ENCODE measurements at regions not wholly inside any gene's neighbourhood (a gene's known extent, or its start where the extent isn't known, plus 50 kb on each side); places are given as distances from the start of the nearest gene placed in this dataset.

- H3K27me3 Mint-ChIP-seq (ENCODE audit: insufficient read depth, low read depth, poor library complexity) = no peaks in the 10 kb centered on the region
Observed at GRCh38 chr7:16368885-16369284, 52.5 kb downstream of the CRPPA start.

More at GRCh38 chr7:16368885-16369284, 52.5 kb downstream of the CRPPA start:
- Histone ChIP-seq H3K79me2 (replicated peaks; ENCODE audit: insufficient read depth) (no peaks in the 10 kb centered on the region), H3K27me3 (ENCODE audit: insufficient read depth) (no peaks in the 10 kb centered on the region), H3K4me1 (ENCODE audit: insufficient read depth) (no peaks in the 10 kb centered on the region), H2AFZ (no peak overlapping the region), H3K36me3 (ENCODE audit: insufficient read depth) (no peaks in the 10 kb centered on the region), H4K20me1 (replicated peaks; ENCODE audit: insufficient read depth) (no peaks in the 10 kb centered on the region), H3K27ac (ENCODE audit: low read depth) (no peak overlapping the region), H3F3A (replicated peaks; ENCODE audit: low read depth) (no peaks in the 10 kb centered on the region), H3K4me3 (no peak overlapping the region), H3K9me2 (ENCODE audit: insufficient read depth) (no peaks in the 10 kb centered on the region; the same call in 1 of the 2 replicates), H3K4me2 (no peak overlapping the region)
- Mint-ChIP-seq H3K36me3 (ENCODE audit: low read depth) (no peaks in the 10 kb centered on the region), H3K9me3 (no peaks in the 10 kb centered on the region), H3K4me3 (no peak overlapping the region), H3K4me1 (no peaks in the 10 kb centered on the region; the same call in 2 of the 3 replicates), H3K27ac (no peak overlapping the region)
- no peak for DNase-seq (ENCODE audit: low spot score)
- TF ChIP-seq STAT1 (IDR thresholded peaks at IDR 0.05; ENCODE audit: unreplicated experiment) (no peak), JUNB (IDR thresholded peaks at IDR 0.05; ENCODE audit: unreplicated experiment) (no peak), EZH2 (IDR thresholded peaks at IDR 0.05; ENCODE audit: low read depth, unreplicated experiment) (no peak), CREB1 (CRISPR knock-in tag; IDR thresholded peaks at IDR 0.05; ENCODE audit: low read depth) (no peak), POLR2AphosphoS5 (IDR thresholded peaks at IDR 0.05; ENCODE audit: low read depth) (no peak), ZNF331 (CRISPR knock-in tag; IDR thresholded peaks at IDR 0.05; ENCODE audit: low read depth) (no peak), ZNF114 (CRISPR knock-in tag; IDR thresholded peaks at IDR 0.05) (no peak), NANOG (IDR thresholded peaks at IDR 0.05; ENCODE audit: borderline replicate concordance) (no peak)
- TF ChIP-seq, protein P1, sequence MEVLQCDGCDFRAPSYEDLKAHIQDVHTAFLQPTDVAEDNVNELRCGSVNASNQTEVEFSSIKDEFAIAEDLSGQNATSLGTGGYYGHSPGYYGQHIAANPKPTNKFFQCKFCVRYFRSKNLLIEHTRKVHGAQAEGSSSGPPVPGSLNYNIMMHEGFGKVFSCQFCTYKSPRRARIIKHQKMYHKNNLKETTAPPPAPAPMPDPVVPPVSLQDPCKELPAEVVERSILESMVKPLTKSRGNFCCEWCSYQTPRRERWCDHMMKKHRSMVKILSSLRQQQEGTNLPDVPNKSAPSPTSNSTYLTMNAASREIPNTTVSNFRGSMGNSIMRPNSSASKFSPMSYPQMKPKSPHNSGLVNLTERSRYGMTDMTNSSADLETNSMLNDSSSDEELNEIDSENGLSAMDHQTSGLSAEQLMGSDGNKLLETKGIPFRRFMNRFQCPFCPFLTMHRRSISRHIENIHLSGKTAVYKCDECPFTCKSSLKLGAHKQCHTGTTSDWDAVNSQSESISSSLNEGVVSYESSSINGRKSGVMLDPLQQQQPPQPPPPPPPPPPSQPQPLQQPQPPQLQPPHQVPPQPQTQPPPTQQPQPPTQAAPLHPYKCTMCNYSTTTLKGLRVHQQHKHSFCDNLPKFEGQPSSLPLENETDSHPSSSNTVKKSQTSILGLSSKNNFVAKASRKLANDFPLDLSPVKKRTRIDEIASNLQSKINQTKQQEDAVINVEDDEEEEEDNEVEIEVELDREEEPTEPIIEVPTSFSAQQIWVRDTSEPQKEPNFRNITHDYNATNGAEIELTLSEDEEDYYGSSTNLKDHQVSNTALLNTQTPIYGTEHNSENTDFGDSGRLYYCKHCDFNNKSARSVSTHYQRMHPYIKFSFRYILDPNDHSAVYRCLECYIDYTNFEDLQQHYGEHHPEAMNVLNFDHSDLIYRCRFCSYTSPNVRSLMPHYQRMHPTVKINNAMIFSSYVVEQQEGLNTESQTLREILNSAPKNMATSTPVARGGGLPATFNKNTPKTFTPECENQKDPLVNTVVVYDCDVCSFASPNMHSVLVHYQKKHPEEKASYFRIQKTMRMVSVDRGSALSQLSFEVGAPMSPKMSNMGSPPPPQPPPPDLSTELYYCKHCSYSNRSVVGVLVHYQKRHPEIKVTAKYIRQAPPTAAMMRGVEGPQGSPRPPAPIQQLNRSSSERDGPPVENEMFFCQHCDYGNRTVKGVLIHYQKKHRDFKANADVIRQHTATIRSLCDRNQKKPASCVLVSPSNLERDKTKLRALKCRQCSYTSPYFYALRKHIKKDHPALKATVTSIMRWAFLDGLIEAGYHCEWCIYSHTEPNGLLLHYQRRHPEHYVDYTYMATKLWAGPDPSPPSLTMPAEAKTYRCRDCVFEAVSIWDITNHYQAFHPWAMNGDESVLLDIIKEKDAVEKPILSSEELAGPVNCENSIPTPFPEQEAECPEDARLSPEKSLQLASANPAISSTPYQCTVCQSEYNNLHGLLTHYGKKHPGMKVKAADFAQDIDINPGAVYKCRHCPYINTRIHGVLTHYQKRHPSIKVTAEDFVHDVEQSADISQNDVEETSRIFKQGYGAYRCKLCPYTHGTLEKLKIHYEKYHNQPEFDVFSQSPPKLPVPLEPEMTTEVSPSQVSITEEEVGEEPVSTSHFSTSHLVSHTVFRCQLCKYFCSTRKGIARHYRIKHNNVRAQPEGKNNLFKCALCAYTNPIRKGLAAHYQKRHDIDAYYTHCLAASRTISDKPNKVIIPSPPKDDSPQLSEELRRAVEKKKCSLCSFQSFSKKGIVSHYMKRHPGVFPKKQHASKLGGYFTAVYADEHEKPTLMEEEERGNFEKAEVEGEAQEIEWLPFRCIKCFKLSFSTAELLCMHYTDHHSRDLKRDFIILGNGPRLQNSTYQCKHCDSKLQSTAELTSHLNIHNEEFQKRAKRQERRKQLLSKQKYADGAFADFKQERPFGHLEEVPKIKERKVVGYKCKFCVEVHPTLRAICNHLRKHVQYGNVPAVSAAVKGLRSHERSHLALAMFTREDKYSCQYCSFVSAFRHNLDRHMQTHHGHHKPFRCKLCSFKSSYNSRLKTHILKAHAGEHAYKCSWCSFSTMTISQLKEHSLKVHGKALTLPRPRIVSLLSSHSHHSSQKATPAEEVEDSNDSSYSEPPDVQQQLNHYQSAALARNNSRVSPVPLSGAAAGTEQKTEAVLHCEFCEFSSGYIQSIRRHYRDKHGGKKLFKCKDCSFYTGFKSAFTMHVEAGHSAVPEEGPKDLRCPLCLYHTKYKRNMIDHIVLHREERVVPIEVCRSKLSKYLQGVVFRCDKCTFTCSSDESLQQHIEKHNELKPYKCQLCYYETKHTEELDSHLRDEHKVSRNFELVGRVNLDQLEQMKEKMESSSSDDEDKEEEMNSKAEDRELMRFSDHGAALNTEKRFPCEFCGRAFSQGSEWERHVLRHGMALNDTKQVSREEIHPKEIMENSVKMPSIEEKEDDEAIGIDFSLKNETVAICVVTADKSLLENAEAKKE (CRISPR knock-in tag; IDR thresholded peaks at IDR 0.05) = no peak
- TF ChIP-seq, protein P2, sequence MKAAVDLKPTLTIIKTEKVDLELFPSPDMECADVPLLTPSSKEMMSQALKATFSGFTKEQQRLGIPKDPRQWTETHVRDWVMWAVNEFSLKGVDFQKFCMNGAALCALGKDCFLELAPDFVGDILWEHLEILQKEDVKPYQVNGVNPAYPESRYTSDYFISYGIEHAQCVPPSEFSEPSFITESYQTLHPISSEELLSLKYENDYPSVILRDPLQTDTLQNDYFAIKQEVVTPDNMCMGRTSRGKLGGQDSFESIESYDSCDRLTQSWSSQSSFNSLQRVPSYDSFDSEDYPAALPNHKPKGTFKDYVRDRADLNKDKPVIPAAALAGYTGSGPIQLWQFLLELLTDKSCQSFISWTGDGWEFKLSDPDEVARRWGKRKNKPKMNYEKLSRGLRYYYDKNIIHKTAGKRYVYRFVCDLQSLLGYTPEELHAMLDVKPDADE (IDR thresholded peaks at IDR 0.05) = no peak
- TF ChIP-seq, protein P3, sequence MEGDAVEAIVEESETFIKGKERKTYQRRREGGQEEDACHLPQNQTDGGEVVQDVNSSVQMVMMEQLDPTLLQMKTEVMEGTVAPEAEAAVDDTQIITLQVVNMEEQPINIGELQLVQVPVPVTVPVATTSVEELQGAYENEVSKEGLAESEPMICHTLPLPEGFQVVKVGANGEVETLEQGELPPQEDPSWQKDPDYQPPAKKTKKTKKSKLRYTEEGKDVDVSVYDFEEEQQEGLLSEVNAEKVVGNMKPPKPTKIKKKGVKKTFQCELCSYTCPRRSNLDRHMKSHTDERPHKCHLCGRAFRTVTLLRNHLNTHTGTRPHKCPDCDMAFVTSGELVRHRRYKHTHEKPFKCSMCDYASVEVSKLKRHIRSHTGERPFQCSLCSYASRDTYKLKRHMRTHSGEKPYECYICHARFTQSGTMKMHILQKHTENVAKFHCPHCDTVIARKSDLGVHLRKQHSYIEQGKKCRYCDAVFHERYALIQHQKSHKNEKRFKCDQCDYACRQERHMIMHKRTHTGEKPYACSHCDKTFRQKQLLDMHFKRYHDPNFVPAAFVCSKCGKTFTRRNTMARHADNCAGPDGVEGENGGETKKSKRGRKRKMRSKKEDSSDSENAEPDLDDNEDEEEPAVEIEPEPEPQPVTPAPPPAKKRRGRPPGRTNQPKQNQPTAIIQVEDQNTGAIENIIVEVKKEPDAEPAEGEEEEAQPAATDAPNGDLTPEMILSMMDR (conservative IDR thresholded peaks at IDR 0.05; ENCODE audit: low read depth in 2 of 2) = no peak
- TF ChIP-seq, protein P4, sequence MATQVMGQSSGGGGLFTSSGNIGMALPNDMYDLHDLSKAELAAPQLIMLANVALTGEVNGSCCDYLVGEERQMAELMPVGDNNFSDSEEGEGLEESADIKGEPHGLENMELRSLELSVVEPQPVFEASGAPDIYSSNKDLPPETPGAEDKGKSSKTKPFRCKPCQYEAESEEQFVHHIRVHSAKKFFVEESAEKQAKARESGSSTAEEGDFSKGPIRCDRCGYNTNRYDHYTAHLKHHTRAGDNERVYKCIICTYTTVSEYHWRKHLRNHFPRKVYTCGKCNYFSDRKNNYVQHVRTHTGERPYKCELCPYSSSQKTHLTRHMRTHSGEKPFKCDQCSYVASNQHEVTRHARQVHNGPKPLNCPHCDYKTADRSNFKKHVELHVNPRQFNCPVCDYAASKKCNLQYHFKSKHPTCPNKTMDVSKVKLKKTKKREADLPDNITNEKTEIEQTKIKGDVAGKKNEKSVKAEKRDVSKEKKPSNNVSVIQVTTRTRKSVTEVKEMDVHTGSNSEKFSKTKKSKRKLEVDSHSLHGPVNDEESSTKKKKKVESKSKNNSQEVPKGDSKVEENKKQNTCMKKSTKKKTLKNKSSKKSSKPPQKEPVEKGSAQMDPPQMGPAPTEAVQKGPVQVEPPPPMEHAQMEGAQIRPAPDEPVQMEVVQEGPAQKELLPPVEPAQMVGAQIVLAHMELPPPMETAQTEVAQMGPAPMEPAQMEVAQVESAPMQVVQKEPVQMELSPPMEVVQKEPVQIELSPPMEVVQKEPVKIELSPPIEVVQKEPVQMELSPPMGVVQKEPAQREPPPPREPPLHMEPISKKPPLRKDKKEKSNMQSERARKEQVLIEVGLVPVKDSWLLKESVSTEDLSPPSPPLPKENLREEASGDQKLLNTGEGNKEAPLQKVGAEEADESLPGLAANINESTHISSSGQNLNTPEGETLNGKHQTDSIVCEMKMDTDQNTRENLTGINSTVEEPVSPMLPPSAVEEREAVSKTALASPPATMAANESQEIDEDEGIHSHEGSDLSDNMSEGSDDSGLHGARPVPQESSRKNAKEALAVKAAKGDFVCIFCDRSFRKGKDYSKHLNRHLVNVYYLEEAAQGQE (IDR thresholded peaks at IDR 0.05; ENCODE audit: unreplicated experiment) = no peak
- no peak for ATAC-seq

All from GM23338 (cell line).